Dermis microvascular lymphatic vessel endothelial cell (primary cell): ENCODE measurements at regions not wholly inside any gene's neighbourhood (a gene's known extent, or its start where the extent isn't known, plus 50 kb on each side); places are given as distances from the start of the nearest gene placed in this dataset.
A peak's percentile ranks its signal among the peaks of the same experiment; 100 is the strongest.

Experiments used
- DNase-seq, 2 donors: peaks; one replicate each; pipeline versions ENCODE4 v3.0.0 to v3.0.0-alpha.2; 2010; ENCODE audit warnings: low read depth in 2 of 2

- no peak for DNase-seq
Observed at GRCh38 chr1:65670518-65670917, 122.2 kb upstream of the PDE4B start.

- peak; percentile 84 to 89 for DNase-seq
Observed at GRCh38 chr1:65674522-65674921, 118.2 kb upstream of the PDE4B start.

- DNase-seq: no peak
Observed at GRCh38 chr1:65679773-65680172, 112.9 kb upstream of the PDE4B start.

- DNase-seq: peak in 1 of 2 donors; percentile 74
Observed at GRCh38 chr1:65681096-65681495, 111.6 kb upstream of the PDE4B start.

GRCh38 chr1:65687428-65688214, 105.1 kb upstream of the PDE4B start:
- DNase-seq: peak; percentile 73 to 79

GRCh38 chr1:65688215-65688566, 104.5 kb upstream of the PDE4B start:
- DNase-seq: no peak

- DNase-seq: no peak
Observed at GRCh38 chr1:65688848-65689247, 103.8 kb upstream of the PDE4B start.

- DNase-seq: peak in 1 of 2 donors; percentile 59
Observed at GRCh38 chr1:65691152-65691900, 101.4 kb upstream of the PDE4B start.

- no peak for DNase-seq
Observed at GRCh38 chr1:65691972-65692371, 100.7 kb upstream of the PDE4B start.

- no peak for DNase-seq
Observed at GRCh38 chr1:65694126-65694525, 98.6 kb upstream of the PDE4B start.

GRCh38 chr1:65694933-65695332, 97.8 kb upstream of the PDE4B start:
- DNase-seq: no peak

- DNase-seq: no peak
Observed at GRCh38 chr1:65698590-65698989, 94.1 kb upstream of the PDE4B start.

GRCh38 chr1:65703853-65704252, 88.8 kb upstream of the PDE4B start:
- no peak for DNase-seq

GRCh38 chr1:65704318-65704717, 88.4 kb upstream of the PDE4B start:
- DNase-seq: no peak

- peak in 1 of 2 donors; percentile 41 for DNase-seq
Observed at GRCh38 chr1:65717815-65718454, 74.8 kb upstream of the PDE4B start.

GRCh38 chr1:65719391-65719790, 73.3 kb upstream of the PDE4B start:
- DNase-seq: no peak

- DNase-seq: no peak
Observed at GRCh38 chr1:65722461-65722860, 70.2 kb upstream of the PDE4B start.

- DNase-seq: no peak
Observed at GRCh38 chr1:65724151-65724550, 68.5 kb upstream of the PDE4B start.

- no peak for DNase-seq
Observed at GRCh38 chr1:65725064-65725463, 67.6 kb upstream of the PDE4B start.

- DNase-seq: no peak
Observed at GRCh38 chr1:65728504-65728903, 64.2 kb upstream of the PDE4B start.

- DNase-seq: no peak
Observed at GRCh38 chr1:65729259-65729658, 63.4 kb upstream of the PDE4B start.

GRCh38 chr1:65734979-65735378, 57.7 kb upstream of the PDE4B start:
- DNase-seq: no peak

GRCh38 chr1:65741993-65742392, 50.7 kb upstream of the PDE4B start:
- DNase-seq: no peak
